Skeletal muscle cell (primary cell): ENCODE measurements at regions not wholly inside any gene's neighbourhood (a gene's known extent, or its start where the extent isn't known, plus 50 kb on each side); places are given as distances from the start of the nearest gene placed in this dataset.

Experiments
- DNase-seq: peaks from one replicate; pipeline ENCODE4 v3.0.0-alpha.2; 2010; ENCODE audit warnings: low read depth
- H3K4me3 ChIP-seq: 2 replicates; pipeline ENCODE4 v1.5.1; 2011; ENCODE audit warnings: low read depth, mild to moderate bottlenecking, control low read depth, low read length, moderate library complexity

DNA sequence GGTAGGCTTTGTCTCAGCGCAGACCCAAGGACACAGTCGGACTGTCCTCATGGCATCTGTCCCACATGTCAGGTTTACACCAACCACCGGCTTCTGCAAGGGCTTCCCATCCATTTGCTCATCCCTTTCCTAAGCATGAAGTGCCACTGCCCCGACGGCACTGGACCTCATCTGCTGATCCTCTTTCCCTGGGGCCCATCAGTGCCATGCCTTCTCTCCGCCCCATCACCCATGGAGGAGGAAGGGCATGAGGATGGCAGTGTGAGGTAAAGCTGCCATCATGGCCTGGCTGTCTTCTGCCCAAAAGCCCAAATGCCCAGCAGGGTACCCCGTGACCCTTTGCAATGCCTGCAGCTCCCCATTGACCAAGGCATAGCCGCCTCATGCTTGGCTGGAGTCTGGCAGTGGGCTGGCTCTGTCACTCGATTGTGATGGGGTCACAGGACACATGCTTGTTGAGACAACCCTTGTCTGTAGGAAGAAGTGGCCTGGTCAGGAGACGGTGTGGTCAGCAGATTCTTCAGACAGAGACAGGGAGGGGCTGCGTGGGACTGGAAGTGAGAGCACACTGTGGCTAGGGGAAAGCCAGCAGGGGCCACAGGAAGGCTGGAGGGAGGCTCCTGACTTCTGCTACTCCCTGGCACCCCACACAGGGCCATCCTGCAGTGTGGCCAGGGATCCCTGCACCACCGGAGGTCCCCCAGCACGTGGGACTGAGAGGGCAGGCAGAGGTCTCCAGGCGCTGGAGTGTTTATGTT, 493.7 kb upstream of the HS6ST1 start:
- DNase-seq, result no peak

DNA sequence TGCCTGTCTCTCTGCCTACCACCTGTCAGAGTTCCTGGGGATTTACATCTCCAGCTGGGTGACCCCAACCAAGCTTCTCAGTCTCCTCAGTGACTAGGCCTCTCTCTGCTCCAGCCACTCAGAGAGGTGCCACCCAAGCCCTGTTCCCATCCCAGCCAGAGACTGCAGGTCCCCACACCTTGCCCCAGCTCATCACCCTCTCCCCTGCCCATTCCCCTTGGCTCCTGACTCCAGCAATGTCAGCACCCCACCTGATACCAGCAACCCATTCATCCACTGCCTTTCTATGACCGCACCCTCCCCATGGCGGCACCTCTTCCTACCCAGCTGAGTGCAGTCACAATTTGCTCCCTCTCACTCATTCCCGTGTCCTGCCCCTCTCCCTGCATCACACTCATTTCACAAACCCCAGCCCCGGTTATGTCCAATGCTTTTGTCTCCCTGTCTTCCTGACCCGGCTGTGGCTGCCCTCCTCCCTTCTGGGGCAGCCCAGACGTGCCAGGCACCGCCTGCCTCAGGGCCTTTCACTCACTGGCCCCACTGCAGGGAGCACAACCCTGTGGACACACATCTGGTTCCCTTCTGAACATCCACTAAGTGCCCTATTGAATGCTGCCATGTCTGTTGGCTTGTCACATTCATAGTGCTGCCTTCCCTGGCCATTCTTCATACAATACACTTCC, 494.8 kb upstream of the HS6ST1 start:
- no peak overlapping the region for H3K4me3 ChIP-seq
- no peak for DNase-seq

More for the DNA sequence above, 493.7 kb upstream of the HS6ST1 start:
- no peak overlapping the region for H3K4me3 ChIP-seq

DNA sequence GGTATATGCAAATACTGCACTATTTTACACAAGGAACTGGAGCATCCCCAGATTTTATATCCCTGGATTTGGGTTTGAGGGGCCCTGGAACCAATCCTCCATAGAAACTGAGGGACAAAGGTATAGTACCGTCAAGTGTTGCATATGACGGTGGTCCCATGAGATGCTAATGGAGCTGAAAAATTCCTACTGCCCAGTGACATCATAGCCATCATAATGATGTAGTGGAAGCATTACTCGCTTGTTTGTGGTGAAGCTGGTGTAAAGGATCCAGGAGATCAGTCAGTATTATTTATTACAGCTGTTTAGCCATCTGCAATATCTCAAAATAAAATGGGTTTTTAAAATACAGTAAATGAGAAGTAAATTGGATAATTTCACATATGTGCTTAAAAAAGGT, 496.6 kb upstream of the HS6ST1 start:
- DNase-seq, result no peak

DNA sequence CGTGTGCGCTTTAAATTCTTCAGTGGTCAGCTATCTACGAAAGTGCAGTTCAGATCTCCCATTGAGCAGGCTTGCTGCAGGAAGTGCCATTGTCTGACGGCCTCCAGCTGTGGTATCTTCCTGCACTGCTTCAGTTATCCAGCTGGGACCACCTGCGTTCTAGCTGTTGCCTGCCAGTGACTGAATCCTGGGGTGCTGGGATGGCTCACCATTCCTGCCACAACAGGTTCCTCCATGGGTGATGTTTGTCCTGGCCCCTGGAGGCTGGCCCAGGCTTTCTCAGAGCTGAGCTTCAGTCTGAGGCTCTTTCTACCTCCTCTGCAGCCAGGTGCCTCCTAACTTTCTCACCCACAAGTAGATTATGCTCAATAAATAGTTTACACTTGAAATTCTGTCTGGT, 498.5 kb upstream of the HS6ST1 start:
- no peak for DNase-seq
- H3K4me3 ChIP-seq, result no peak overlapping the region

More for the DNA sequence above, 496.6 kb upstream of the HS6ST1 start:
- no peak overlapping the region for H3K4me3 ChIP-seq

DNA sequence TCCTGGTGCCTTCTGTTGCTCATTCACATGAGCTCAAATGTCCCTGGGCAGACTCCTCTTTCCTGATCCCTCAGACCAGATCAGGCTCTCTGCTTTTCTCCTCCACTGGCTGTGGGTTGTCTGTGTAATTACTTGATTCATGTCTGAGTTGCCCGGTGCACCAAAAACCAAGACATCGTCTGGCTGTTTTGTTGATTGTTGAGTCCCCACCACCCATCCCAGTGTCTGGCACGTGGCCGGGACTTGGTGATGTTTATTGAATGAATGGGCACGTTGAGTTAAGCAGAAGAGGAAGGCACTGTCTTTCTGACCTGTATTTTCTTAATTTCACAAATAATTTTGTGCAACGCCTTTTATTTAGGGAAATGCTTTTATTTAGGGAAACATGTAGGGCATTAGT, 499.1 kb upstream of the HS6ST1 start:
- no peak for DNase-seq
- no peak overlapping the region for H3K4me3 ChIP-seq

DNA sequence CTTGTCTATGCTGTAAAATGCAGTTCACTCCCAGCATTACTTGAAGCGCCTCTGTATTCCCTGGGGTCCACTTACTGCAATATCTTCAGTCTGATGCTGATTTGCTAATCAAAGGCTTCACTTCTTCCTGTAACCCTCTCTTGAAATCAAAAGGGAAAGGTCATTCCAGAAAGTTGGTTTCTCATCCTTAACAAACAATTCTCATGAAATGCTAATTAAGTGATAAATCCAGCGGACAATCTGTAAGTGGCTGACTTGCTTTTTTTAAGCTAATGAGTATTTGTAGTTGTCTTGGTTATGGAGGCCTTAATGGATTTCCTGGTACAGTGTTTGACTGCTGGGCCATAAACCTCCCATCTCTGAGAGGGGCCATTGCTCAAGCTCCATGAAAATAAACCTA, 499.6 kb upstream of the HS6ST1 start:
- H3K4me3 ChIP-seq, result no peak overlapping the region
- no peak for DNase-seq

DNA sequence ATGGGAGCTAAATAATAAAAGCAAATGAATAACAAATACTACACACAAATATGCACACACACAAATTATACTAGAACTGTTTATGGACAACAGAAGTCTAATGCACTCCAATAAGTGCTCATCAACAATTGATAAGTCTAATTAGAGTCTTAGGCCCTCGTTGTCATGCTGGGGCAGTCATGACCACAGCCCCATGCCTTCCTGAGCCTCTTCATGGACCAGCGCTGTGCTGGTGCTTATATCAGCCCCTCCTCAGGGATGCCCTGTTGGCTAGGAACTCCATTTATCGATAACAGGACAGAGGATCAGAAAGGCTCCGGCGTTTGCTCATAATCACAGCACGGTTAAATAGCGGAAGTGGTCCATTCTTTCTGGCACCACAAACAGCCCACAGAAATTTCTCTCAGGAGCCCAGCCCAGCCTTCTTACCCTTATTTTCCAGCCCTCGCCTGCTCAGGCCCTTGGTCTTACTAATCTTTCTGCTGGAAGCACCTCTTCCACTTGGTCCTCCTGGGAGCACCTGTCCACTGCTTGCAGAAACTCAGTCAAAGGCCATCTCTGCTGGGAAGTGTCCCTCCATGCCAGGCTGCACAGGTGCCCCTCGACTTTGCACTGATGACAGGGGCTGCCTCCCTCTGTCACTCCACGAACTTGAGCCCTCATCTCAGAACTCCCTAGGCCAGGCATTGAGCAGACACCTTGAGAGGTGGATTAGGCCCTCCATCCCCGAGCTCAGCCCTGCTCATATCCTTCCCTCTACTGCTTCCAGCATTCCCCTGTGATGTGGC, 500.2 kb upstream of the HS6ST1 start:
- no peak overlapping the region for H3K4me3 ChIP-seq

DNA sequence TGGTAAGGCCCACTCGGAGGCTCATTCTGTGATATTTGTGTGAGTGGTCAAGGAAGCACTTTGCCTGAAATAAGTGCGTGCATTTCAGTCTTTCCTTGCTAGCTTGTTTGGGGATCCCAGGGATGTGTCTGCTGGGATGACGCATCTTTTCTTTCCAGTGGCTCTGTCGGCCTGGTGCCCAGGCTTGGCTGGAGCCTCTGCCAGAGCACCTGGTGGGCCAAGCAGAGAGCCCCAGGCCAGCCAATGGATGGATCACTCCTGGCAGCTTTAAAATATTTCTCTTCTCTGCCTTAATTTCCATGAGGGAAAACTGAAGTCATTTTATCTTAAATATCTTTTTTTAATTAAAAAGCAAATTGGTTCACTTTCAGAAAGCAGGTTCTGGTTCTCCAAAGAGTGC, 501.8 kb upstream of the HS6ST1 start:
- no peak for DNase-seq
- no peak overlapping the region for H3K4me3 ChIP-seq

More for the DNA sequence above, 500.2 kb upstream of the HS6ST1 start:
- DNase-seq, result no peak

DNA sequence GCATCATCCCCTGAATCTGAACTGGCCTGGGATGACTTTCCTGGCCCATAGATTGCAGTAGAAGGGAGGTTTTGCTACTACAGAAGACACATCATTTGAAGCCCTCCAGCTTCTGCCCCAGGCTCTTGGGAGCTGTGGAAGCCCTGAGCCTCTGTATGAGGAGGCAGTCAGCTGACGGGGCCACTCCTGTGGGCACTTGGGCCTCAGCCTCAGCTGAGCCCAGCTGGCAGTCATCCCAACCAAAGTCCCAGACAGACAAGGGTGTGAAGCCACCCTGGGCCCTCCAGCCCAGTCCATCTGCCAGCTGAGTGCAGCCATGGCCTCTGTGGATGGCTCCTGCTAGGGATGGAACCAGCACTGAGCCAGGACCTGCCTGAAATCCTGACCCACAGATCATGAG, 502.3 kb upstream of the HS6ST1 start:
- H3K4me3 ChIP-seq, result no peak overlapping the region
- DNase-seq, result no peak

DNA sequence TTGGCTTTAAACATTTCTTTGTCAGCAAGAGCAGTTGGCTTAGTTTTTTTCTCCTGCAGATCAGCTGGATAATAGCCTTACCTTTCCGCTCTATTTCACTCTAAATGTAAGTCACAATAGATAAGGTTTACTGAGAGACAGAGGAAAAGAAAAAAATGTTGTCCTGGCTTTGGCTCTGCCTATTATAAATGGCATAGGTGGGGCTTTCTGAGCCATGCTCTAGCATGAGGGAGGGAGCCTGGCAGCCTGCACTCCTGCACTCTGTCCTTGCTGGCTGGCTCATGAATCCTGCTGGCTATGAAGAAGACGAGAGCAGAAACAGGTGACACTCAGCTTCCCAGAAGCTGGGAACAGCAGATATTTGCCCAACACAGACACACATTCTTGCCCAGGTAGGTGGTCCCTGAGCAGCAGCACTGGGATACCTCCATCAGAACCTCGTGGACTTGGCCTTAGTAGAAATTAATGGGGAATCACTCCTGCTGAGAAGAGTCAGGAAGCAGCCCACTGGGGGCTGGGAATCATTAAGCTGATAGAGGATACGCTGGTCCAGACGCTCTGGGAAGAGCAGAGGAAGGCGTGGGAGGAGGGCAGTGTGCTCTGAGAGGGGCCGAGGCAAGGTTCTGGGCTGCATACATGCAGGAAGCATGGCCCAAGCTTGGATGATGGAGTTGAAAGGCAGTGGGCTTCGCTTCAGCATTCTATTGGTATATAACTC, 514.4 kb upstream of the HS6ST1 start:
- DNase-seq, result no peak
- H3K4me3 ChIP-seq, result no peak overlapping the region

DNA sequence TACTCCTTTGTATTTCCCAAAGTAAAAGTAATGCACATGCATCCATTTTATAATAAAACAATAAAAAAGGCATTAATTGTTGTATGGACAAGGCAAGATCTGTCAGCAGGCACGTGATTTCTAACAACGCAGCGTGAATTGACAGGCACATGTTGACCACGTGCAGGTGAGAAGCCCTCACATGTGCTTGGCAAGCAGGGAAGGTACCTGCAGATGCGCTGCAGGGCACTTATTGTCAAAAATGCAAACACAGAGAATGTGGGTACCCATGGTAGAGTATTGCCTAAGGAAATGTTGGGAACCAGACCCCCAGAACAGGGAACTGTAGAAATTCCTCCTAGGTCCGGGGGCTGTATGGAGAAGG, 515.0 kb upstream of the HS6ST1 start:
- DNase-seq, result no peak
- H3K4me3 ChIP-seq, result no peak overlapping the region

DNA sequence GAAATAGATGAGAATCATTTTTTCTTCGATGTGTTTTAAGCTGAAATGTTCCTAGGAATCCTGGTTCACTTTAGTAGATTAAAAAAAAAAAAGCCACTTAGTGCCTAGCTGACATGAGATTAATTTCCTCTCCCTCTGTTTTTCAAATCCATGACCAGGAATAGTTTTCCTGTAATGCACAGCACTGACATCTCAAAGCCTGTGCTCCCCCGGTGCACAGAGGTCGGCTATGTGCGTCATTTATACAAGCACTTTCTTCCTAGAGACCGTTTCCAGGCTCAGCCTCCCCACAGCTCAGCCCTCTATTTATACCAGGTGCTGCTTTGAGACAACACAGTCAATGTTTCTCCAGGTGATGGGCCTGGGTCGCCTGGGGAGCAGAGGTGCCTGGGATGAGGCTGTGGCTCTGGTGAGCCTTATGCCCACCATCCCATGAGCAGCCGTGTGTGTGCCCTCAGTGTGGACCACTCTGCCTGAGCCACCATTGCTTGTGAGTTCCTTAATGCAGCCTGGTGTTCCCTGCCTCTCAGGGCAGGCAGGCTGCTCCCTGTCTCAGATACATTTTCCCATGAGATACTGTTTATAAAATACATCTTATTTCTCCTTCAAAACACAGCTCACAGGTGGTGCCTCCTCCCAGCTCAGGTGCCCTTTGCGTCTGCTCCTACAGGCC, 515.7 kb upstream of the HS6ST1 start:
- H3K4me3 ChIP-seq, result no peak overlapping the region
- no peak for DNase-seq

DNA sequence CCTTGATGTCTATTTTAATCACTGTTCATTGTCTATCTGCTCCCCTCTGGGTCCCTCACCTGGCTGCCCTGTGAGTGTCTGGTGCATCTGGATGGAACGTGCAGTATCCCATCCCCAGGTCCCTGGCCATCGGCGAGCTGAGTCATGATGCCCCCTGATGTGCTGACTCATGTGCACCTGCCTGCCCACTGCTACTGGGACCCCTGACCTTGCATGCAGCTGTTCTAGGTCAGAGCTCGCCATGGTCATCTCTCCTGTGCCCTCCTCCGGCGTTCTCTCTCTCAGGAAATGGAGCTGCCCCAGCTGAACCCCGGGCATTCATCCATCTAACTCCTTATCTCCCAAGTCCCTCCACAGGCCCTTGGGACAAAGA, 516.2 kb upstream of the HS6ST1 start:
- no peak for DNase-seq
- no peak overlapping the region for H3K4me3 ChIP-seq

DNA sequence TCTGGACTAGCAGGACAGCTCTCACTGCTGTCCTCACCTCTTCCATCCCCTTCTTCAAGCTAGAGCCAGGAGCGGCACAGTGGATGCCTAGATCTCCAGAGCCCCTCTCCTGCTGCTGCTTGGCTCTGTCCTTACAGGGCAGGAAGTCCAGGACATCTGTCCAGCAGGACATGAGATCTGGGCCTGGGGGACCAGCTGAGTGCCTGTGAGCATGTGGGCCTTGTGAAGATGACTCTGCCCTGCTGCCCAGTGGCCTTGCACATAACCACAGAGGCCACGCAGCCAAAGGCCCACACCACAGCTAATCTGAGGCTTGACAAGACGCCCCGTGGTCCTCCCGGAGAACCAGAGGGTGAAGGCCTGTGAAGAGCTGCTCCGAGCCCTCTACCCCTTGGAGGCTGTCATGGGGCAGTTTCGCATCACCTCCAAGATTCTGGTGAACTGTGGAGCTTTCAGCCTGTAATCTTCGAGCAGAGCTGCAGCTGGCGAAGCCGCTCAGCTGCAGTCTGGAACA, 516.7 kb upstream of the HS6ST1 start:
- DNase-seq, result no peak
- no peak overlapping the region for H3K4me3 ChIP-seq

DNA sequence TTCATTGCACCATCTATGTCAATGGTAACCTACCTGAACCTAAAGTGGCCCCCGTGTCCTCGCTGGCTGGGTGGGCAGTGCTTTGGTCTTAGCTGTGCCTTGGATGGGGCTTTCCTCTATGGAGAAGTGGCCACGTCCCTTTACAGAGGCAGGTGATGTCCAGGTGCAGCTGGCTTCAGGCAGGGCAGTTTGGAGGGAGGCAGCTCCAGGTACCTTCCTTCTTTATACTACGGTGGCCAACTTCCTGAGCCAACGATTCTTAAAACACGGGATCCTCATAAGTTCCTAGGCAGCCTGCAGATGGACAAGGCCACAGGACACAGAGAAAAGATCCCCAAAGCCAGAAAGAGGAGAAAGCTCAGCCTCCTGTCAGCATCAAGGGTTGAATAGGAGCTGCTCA, 517.3 kb upstream of the HS6ST1 start:
- H3K4me3 ChIP-seq, result no peak overlapping the region
- no peak for DNase-seq

DNA sequence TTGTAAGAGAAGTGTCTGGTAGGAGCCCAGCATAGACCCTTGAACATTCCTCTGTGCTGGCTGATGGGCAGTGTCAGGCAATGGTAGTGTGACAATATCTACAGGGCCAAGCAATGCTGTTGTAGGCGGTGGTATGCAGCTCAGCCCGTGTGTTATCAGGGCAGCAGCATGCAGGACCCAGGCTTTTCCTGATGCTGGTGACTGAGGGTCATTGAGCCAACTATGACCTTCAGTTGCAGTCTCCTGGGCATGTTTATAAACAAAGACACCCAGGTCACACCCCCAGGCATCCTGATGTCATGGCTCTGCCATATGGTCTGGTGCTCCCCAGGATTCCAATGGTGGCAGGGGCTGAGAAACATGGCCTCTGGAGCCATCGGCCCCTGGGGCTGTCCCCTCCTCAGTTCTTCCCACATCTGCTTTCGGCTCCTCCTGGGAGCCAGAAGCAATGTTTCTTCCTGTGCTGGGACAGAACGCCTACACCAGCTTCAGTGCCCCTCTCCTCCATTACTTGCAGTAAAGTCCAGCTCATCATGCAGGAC, 518.0 kb upstream of the HS6ST1 start:
- DNase-seq, result no peak

DNA sequence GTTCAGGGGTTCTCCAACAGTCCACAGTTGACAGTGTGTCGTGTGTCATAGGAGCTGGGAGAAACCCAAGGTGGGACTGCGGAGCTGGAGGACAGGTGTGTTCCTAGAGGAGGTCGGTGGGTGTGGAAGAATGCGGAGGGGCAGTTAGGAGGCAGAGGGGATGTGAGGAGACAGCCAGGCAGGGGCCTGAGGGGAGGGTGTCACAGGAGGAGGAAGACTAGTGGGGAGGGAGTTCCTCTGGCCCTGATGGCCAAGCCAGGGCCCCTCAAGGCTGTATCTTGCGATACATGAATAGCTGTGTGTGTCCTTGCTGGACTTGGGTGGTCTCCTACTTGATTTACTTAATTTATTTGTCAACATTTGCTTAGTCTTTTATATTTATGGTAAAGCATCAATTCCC, 519.6 kb upstream of the HS6ST1 start:
- H3K4me3 ChIP-seq, result no peak overlapping the region
- DNase-seq, result no peak

More for the DNA sequence above, 518.0 kb upstream of the HS6ST1 start:
- H3K4me3 ChIP-seq, result no peak overlapping the region

DNA sequence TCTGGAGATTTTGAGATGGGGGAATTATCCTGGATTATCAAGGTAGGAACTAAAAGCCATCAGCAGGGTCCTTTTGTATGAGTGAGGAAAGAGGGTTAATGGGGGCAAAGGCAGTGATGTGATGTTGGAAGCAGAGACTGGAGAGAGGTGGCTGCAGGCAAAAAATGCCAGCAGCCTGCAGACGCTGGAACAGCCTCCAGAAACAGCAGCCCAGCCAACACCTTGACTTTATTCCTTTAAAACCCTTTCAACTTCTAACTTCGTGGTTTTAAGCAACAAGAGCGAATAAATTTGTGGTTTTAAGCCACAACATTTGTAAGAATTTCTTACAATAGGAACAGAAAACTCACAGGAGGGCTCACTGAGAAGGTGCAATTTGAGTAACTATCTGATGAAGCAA, 523.1 kb upstream of the HS6ST1 start:
- no peak for DNase-seq
- no peak overlapping the region for H3K4me3 ChIP-seq

DNA sequence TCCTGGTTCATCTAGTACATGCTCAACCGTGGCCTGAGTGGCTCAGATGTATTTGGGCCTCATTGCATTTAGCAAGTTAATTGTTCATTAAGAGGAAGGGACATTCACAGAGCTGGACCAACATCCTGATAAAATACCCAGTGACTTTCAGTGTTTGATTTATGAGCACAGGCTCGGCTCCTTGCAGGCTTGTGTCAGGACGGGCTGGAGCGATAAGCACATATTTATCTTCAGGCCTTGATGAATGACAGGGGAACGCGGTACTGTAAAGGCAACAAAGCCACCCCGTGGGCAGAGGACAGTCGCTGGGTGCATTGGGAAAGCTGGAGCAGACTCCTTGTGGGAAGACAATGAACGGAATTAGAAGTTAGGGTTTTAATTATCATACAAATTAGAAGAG, 548.6 kb upstream of the HS6ST1 start:
- DNase-seq, result no peak
- no peak overlapping the region for H3K4me3 ChIP-seq
